Keratinocyte (primary cell): ENCODE measurements at regions not wholly inside any gene's neighbourhood (a gene's known extent, or its start where the extent isn't known, plus 50 kb on each side); places are given as distances from the start of the nearest gene placed in this dataset.

Experiments
- DNase-seq: peaks from one replicate; pipeline ENCODE4 v3.0.0-alpha.2; 2011; ENCODE audit warnings: low read depth, missing footprints, low spot score
- FAIRE-seq: peaks from 2 replicates; lab custom pipeline; 2011; peaks lifted over from hg19 to GRCh38; lab: Jason Lieb, UNC
- H2AFZ ChIP-seq: 2 replicates; pipeline ENCODE4 v1.6.0; 2012; ENCODE audit warnings: low read length, control low read depth, inconsistent platforms; ENCODE audit not compliant: control insufficient read depth
- H3K27ac ChIP-seq: 2 replicates; pipeline ENCODE4 v1.5.1; 2011; ENCODE audit warnings: low read length; ENCODE audit not compliant: control insufficient read depth, insufficient read depth
- H3K27me3 ChIP-seq: 3 replicates; pipeline ENCODE4 v1.6.0; 2011; ENCODE audit warnings: low read length; ENCODE audit not compliant: control insufficient read depth, insufficient read depth; ENCODE audit errors: extremely low read depth
- H3K36me3 ChIP-seq, 2 experiments: 2 replicates in 1 of 2; 3 replicates in 1 of 2; pipeline ENCODE4 v1.5.1; 2011; ENCODE audit warnings: low read length in 2 of 2, mild to moderate bottlenecking in 1 of 2; ENCODE audit not compliant: control insufficient read depth in 2 of 2, insufficient read depth in 2 of 2; ENCODE audit errors: extremely low read depth in 1 of 2
- H3K4me1 ChIP-seq: 3 replicates; pipeline ENCODE4 v1.5.1; 2011; ENCODE audit warnings: low read length; ENCODE audit not compliant: control insufficient read depth, insufficient read depth; ENCODE audit errors: extremely low read depth
- H3K4me2 ChIP-seq: 3 replicates; pipeline ENCODE4 v1.6.0; 2011; ENCODE audit warnings: low read depth, low read length; ENCODE audit not compliant: control insufficient read depth, insufficient read depth; ENCODE audit errors: extremely low read depth
- H3K4me3 ChIP-seq, 3 experiments: fragments of 200-600 bp in 1 of 3; sonication (generic) in 1 of 3; 2 replicates in 2 of 3; 3 replicates in 1 of 3; pipeline ENCODE4 v1.5.1; 2011 to 2016; ENCODE audit warnings: low read length in 3 of 3, mild to moderate bottlenecking in 3 of 3, control low read depth in 2 of 3, inconsistent platforms in 1 of 3, low read depth in 1 of 3, mixed read lengths in 1 of 3, mixed run types in 1 of 3, moderate library complexity in 1 of 3; ENCODE audit not compliant: control insufficient read depth in 2 of 3, insufficient read depth in 2 of 3; ENCODE audit errors: extremely low read depth in 1 of 3
- H3K79me2 ChIP-seq: 2 replicates; pipeline ENCODE4 v1.6.0; 2012; ENCODE audit warnings: low read length; ENCODE audit not compliant: control insufficient read depth, insufficient read depth
- H3K9ac ChIP-seq: 3 replicates; pipeline ENCODE4 v1.6.0; 2011; ENCODE audit warnings: low read length; ENCODE audit not compliant: control insufficient read depth, insufficient read depth; ENCODE audit errors: extremely low read depth
- H3K9me1 ChIP-seq: 3 replicates; pipeline ENCODE4 v1.6.0; 2011; ENCODE audit warnings: low read length; ENCODE audit not compliant: control insufficient read depth, insufficient read depth; ENCODE audit errors: extremely low read depth
- H3K9me3 ChIP-seq: 2 replicates; pipeline ENCODE4 v1.5.1; 2012; ENCODE audit warnings: low read depth, low read length; ENCODE audit not compliant: control insufficient read depth
- H4K20me1 ChIP-seq: 3 replicates; pipeline ENCODE4 v1.6.0; 2011; ENCODE audit warnings: low read length; ENCODE audit not compliant: control insufficient read depth, insufficient read depth; ENCODE audit errors: extremely low read depth
- CTCF ChIP-seq, 3 experiments: IDR thresholded peaks in 1 of 3; conservative IDR thresholded peaks in 1 of 3; optimal IDR thresholded peaks in 1 of 3; 2 replicates in 2 of 3; 3 replicates in 1 of 3; pipeline versions ENCODE3 to v1.5.1; 2011; ENCODE audit warnings: low read length in 3 of 3, mild to moderate bottlenecking in 3 of 3, moderate library complexity in 2 of 3, control low read depth in 1 of 3, inconsistent platforms in 1 of 3; ENCODE audit not compliant: insufficient read depth in 2 of 3; ENCODE audit errors: extremely low read depth in 1 of 3
- EZH2 ChIP-seq: IDR thresholded peaks from one replicate; pipeline ENCODE4 v1.6.1; 2012; ENCODE audit warnings: inconsistent platforms, mild to moderate bottlenecking, low read length, moderate library complexity
- dilution Hi-C: fragments of 300-500 bp; cut with MboI; formaldehyde crosslinking; loops from one replicate; pipeline ENCODE4 v1.7.0; 2020; ENCODE audit warnings: low sequenced_read_pairs; ENCODE audit not compliant: extremely low pct_ligation_motif_present

- FAIRE-seq = no peak
- Histone ChIP-seq H3K4me2 (no peak overlapping the region), H3K79me2 (no peaks in the 10 kb centered on the region), H3K4me1 (no peaks in the 10 kb centered on the region), H3K9me3 (no peaks in the 10 kb centered on the region), H4K20me1 (no peaks in the 10 kb centered on the region), H3K27ac (no peak overlapping the region), H3K9ac (no peak overlapping the region), H3K27me3 (no peaks in the 10 kb centered on the region), H3K36me3 (no peaks in the 10 kb centered on the region), H2AFZ (no peak overlapping the region), H3K4me3 (no peak overlapping the region), H3K9me1 (no peaks in the 10 kb centered on the region)
- TF ChIP-seq EZH2 = no peak
- TF ChIP-seq CTCF (optimal IDR thresholded peaks at IDR 0.05 in 1 of 3, IDR thresholded peaks at IDR 0.05 in 1 of 3, conservative IDR thresholded peaks at IDR 0.05 in 1 of 3; ENCODE audit: extremely low read depth in 1 of 3, insufficient read depth in 2 of 3, low read length in 3 of 3) = no peak
- DNase-seq = no peak
- dilution Hi-C loops = no loop called here
Measured at GRCh38 chr13:90999401-90999800, 348.1 kb upstream of the MIR17HG start.

DNA sequence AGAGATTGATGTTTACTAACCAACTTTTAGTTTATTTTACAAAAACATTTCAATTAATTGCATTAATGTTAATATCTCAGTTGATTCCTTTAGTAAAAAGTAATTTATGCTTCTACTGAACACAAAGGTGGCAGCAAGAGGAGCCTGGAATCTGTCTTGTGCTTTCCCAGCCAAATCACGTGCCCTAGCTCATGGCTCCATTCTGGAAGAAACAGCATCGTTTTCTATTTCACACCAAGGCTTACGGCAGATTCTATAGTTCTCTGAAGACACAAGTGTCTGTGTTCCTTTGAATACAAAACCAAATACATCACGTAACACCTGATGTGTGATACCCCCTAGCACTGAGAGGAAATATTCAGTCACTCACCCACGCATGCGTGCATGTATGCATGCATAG lies 346.1 kb upstream of the MIR17HG start:
- Histone ChIP-seq H3K4me2 (no peak overlapping the region), H3K36me3 (no peaks in the 10 kb centered on the region), H3K27ac (no peak overlapping the region), H2AFZ (no peak overlapping the region), H3K9me1 (no peaks in the 10 kb centered on the region), H3K4me3 (no peak overlapping the region), H3K79me2 (no peaks in the 10 kb centered on the region), H3K9ac (no peak overlapping the region), H3K27me3 (no peaks in the 10 kb centered on the region), H3K9me3 (no peaks in the 10 kb centered on the region), H3K4me1 (no peaks in the 10 kb centered on the region), H4K20me1 (no peaks in the 10 kb centered on the region)
- TF ChIP-seq CTCF (optimal IDR thresholded peaks at IDR 0.05 in 1 of 3, IDR thresholded peaks at IDR 0.05 in 1 of 3, conservative IDR thresholded peaks at IDR 0.05 in 1 of 3; ENCODE audit: extremely low read depth in 1 of 3, insufficient read depth in 2 of 3, low read length in 3 of 3) (no peak), EZH2 (no peak)
- dilution Hi-C loops = no loop called here
- FAIRE-seq (no peak), DNase-seq (no peak)
